GM23338 (cell line): ENCODE measurements at regions not wholly inside any gene's neighbourhood (a gene's known extent, or its start where the extent isn't known, plus 50 kb on each side); places are given as distances from the start of the nearest gene placed in this dataset.

Experiments
- ATAC-seq: fragments of 200-7000 bp; cut with Tn5 transposase; 3 replicates; pipeline ENCODE4 v1.9.1; 2020
- DNase-seq: peaks from one replicate; pipeline ENCODE4 v3.0.0-alpha.2; 2015; ENCODE audit warnings: low spot score
- H2AFZ ChIP-seq: fragments of 200-600 bp; sonication (generic); 2 replicates; pipeline ENCODE4 v1.8.0; 2016; ENCODE audit warnings: antibody characterized with exemption, mild to moderate bottlenecking, moderate library complexity
- H3F3A ChIP-seq: fragments of 200-600 bp; sonication (generic); replicated peaks from 2 replicates; pipeline ENCODE4 v1.8.0; 2017; ENCODE audit warnings: antibody characterized with exemption, mixed run types, low read depth
- H3K27ac ChIP-seq: fragments of 200-600 bp; sonication (generic); 2 replicates; pipeline ENCODE4 v1.6.1; 2016; ENCODE audit warnings: low read depth
- H3K27me3 ChIP-seq: fragments of 200-600 bp; sonication (generic); 2 replicates; pipeline ENCODE4 v1.8.0; 2016; ENCODE audit warnings: mild to moderate bottlenecking, mixed run types, moderate library complexity; ENCODE audit not compliant: insufficient read depth
- H3K36me3 ChIP-seq: fragments of 200-600 bp; sonication (generic); 2 replicates; pipeline ENCODE4 v1.8.0; 2016; ENCODE audit warnings: mild to moderate bottlenecking; ENCODE audit not compliant: insufficient read depth
- H3K4me1 ChIP-seq: fragments of 200-600 bp; sonication (generic); 2 replicates; pipeline ENCODE4 v1.8.0; 2016; ENCODE audit warnings: mild to moderate bottlenecking, moderate library complexity; ENCODE audit not compliant: insufficient read depth
- H3K4me2 ChIP-seq: fragments of 200-600 bp; sonication (generic); 2 replicates; pipeline ENCODE4 v1.7.1; 2017; ENCODE audit warnings: mixed run types
- H3K4me3 ChIP-seq: fragments of 200-600 bp; sonication (generic); 2 replicates; pipeline ENCODE4 v1.6.1; 2016; ENCODE audit warnings: mixed run types
- H3K79me2 ChIP-seq: fragments of 200-600 bp; sonication (generic); replicated peaks from 2 replicates; pipeline ENCODE4 v1.8.0; 2017; ENCODE audit warnings: mild to moderate bottlenecking; ENCODE audit not compliant: insufficient read depth
- H3K9me2 ChIP-seq: fragments of 200-600 bp; sonication (generic); 2 replicates; pipeline ENCODE4 v1.8.0; 2017; ENCODE audit not compliant: insufficient read depth
- H4K20me1 ChIP-seq: fragments of 200-600 bp; sonication (generic); replicated peaks from 2 replicates; pipeline ENCODE4 v1.8.0; 2017; ENCODE audit warnings: mild to moderate bottlenecking; ENCODE audit not compliant: insufficient read depth
- H3K27ac Mint-ChIP-seq: 2 replicates; pipeline ENCODE4 v1.8.0; 2020; ENCODE audit warnings: inconsistent platforms, mild to moderate bottlenecking, moderate library complexity, mixed read lengths
- H3K27me3 Mint-ChIP-seq: 3 replicates; pipeline ENCODE4 v1.8.0; 2022; ENCODE audit warnings: low read depth, mild to moderate bottlenecking, moderate library complexity, mixed read lengths, inconsistent platforms; ENCODE audit not compliant: insufficient read depth, poor library complexity
- H3K36me3 Mint-ChIP-seq: 3 replicates; pipeline ENCODE4 v1.8.0; 2021; ENCODE audit warnings: low read depth, mild to moderate bottlenecking, inconsistent platforms, moderate library complexity, mixed read lengths
- H3K4me1 Mint-ChIP-seq: 3 replicates; pipeline ENCODE4 v1.8.0; 2020; ENCODE audit warnings: mild to moderate bottlenecking, inconsistent platforms, mixed read lengths
- H3K4me3 Mint-ChIP-seq: 3 replicates; pipeline ENCODE4 v1.8.0; 2021; ENCODE audit warnings: moderate library complexity, mild to moderate bottlenecking, inconsistent platforms, mixed read lengths
- H3K9me3 Mint-ChIP-seq: 3 replicates; pipeline ENCODE4 v1.8.0; 2020; ENCODE audit warnings: moderate library complexity, mild to moderate bottlenecking, inconsistent platforms, mixed read lengths
- CREB1 ChIP-seq: fragments of 250-450 bp; sonication (Bioruptor Pico); IDR thresholded peaks from 2 replicates; pipeline ENCODE4 v1.5.0; 2020; ENCODE audit warnings: low read depth, mild to moderate bottlenecking, moderate library complexity
- EZH2 ChIP-seq: fragments of 200-600 bp; sonication (generic); IDR thresholded peaks from one replicate; pipeline ENCODE4 v1.8.0; 2017; ENCODE audit warnings: antibody characterized with exemption, mild to moderate bottlenecking, low read depth; ENCODE audit not compliant: unreplicated experiment
- EZH2phosphoT487 ChIP-seq: fragments of 200-600 bp; sonication (generic); IDR thresholded peaks from one replicate; pipeline ENCODE4 v1.8.1; 2018; ENCODE audit warnings: antibody characterized with exemption; ENCODE audit not compliant: unreplicated experiment
- JUNB ChIP-seq: IDR thresholded peaks from one replicate; pipeline ENCODE4 v1.6.1; 2016; ENCODE audit warnings: antibody characterized with exemption; ENCODE audit not compliant: unreplicated experiment
- POLR2AphosphoS5 ChIP-seq: IDR thresholded peaks from 2 replicates; pipeline ENCODE4 v1.6.1; 2016; ENCODE audit warnings: antibody characterized with exemption, low read depth
- STAT1 ChIP-seq: IDR thresholded peaks from one replicate; pipeline ENCODE4 v1.6.1; 2016; ENCODE audit warnings: antibody characterized with exemption; ENCODE audit not compliant: unreplicated experiment
- ZNF114 ChIP-seq: fragments of 250-450 bp; sonication (Bioruptor Pico); IDR thresholded peaks from 2 replicates; pipeline ENCODE4 v1.5.0; 2020; ENCODE audit warnings: mild to moderate bottlenecking, moderate library complexity
- ZNF331 ChIP-seq: fragments of 250-450 bp; sonication (Bioruptor Pico); IDR thresholded peaks from 2 replicates; pipeline ENCODE4 v1.5.0; 2020; ENCODE audit warnings: low read depth, mild to moderate bottlenecking, moderate library complexity
- TF ChIP-seq, protein P1 (sequence below): fragments of 250-450 bp; sonication (Bioruptor Pico); IDR thresholded peaks from 2 replicates; pipeline ENCODE4 v1.5.0; 2020; ENCODE audit warnings: mild to moderate bottlenecking, moderate library complexity
- TF ChIP-seq, protein P2 (sequence below): IDR thresholded peaks from one replicate; pipeline ENCODE4 v1.6.1; 2018; ENCODE audit warnings: antibody characterized with exemption; ENCODE audit not compliant: unreplicated experiment
- TF ChIP-seq, protein P3 (sequence below): IDR thresholded peaks from 2 replicates; pipeline ENCODE4 v1.6.1; 2016; ENCODE audit warnings: antibody characterized with exemption

DNA sequence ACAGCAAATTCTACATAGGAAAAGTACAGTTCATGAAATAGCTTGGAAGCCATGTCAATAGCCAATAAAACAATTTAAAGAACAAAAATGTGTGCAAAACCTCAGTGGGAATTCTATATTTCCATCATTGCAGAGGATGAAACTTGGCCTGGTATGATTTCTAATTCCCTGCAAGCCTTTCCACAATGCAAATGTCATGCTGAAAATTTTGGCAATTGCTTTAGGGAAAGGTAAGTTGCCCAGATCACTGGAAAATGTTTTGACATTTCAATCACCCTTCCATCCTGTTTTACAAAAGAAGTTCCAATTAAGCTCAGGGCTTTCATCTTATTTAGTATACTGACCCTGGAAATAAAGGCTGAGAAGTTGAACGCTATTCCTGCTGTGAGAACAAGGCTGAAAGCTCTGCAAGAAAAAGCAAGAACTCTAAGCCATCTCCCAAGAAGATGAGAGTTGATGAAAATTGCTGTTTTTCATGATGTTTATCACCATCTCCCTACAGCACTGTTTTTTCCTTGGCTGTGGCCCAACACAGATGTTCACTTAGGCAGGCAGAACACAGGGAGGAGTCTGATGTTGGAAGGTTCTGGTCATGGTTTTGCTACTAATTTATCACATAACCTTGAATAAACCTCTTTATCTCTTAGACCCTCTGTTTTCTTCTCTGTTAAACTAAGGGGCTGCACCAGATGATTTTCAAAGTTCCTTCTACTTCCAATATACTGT lies 263.7 kb downstream of the KCTD12 start:
- no peak overlapping the region for H3K27ac ChIP-seq
- no peak for TF ChIP-seq EZH2phosphoT487
- TF ChIP-seq, protein P1, sequence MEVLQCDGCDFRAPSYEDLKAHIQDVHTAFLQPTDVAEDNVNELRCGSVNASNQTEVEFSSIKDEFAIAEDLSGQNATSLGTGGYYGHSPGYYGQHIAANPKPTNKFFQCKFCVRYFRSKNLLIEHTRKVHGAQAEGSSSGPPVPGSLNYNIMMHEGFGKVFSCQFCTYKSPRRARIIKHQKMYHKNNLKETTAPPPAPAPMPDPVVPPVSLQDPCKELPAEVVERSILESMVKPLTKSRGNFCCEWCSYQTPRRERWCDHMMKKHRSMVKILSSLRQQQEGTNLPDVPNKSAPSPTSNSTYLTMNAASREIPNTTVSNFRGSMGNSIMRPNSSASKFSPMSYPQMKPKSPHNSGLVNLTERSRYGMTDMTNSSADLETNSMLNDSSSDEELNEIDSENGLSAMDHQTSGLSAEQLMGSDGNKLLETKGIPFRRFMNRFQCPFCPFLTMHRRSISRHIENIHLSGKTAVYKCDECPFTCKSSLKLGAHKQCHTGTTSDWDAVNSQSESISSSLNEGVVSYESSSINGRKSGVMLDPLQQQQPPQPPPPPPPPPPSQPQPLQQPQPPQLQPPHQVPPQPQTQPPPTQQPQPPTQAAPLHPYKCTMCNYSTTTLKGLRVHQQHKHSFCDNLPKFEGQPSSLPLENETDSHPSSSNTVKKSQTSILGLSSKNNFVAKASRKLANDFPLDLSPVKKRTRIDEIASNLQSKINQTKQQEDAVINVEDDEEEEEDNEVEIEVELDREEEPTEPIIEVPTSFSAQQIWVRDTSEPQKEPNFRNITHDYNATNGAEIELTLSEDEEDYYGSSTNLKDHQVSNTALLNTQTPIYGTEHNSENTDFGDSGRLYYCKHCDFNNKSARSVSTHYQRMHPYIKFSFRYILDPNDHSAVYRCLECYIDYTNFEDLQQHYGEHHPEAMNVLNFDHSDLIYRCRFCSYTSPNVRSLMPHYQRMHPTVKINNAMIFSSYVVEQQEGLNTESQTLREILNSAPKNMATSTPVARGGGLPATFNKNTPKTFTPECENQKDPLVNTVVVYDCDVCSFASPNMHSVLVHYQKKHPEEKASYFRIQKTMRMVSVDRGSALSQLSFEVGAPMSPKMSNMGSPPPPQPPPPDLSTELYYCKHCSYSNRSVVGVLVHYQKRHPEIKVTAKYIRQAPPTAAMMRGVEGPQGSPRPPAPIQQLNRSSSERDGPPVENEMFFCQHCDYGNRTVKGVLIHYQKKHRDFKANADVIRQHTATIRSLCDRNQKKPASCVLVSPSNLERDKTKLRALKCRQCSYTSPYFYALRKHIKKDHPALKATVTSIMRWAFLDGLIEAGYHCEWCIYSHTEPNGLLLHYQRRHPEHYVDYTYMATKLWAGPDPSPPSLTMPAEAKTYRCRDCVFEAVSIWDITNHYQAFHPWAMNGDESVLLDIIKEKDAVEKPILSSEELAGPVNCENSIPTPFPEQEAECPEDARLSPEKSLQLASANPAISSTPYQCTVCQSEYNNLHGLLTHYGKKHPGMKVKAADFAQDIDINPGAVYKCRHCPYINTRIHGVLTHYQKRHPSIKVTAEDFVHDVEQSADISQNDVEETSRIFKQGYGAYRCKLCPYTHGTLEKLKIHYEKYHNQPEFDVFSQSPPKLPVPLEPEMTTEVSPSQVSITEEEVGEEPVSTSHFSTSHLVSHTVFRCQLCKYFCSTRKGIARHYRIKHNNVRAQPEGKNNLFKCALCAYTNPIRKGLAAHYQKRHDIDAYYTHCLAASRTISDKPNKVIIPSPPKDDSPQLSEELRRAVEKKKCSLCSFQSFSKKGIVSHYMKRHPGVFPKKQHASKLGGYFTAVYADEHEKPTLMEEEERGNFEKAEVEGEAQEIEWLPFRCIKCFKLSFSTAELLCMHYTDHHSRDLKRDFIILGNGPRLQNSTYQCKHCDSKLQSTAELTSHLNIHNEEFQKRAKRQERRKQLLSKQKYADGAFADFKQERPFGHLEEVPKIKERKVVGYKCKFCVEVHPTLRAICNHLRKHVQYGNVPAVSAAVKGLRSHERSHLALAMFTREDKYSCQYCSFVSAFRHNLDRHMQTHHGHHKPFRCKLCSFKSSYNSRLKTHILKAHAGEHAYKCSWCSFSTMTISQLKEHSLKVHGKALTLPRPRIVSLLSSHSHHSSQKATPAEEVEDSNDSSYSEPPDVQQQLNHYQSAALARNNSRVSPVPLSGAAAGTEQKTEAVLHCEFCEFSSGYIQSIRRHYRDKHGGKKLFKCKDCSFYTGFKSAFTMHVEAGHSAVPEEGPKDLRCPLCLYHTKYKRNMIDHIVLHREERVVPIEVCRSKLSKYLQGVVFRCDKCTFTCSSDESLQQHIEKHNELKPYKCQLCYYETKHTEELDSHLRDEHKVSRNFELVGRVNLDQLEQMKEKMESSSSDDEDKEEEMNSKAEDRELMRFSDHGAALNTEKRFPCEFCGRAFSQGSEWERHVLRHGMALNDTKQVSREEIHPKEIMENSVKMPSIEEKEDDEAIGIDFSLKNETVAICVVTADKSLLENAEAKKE (CRISPR knock-in tag), result no peak
- TF ChIP-seq, protein P2, sequence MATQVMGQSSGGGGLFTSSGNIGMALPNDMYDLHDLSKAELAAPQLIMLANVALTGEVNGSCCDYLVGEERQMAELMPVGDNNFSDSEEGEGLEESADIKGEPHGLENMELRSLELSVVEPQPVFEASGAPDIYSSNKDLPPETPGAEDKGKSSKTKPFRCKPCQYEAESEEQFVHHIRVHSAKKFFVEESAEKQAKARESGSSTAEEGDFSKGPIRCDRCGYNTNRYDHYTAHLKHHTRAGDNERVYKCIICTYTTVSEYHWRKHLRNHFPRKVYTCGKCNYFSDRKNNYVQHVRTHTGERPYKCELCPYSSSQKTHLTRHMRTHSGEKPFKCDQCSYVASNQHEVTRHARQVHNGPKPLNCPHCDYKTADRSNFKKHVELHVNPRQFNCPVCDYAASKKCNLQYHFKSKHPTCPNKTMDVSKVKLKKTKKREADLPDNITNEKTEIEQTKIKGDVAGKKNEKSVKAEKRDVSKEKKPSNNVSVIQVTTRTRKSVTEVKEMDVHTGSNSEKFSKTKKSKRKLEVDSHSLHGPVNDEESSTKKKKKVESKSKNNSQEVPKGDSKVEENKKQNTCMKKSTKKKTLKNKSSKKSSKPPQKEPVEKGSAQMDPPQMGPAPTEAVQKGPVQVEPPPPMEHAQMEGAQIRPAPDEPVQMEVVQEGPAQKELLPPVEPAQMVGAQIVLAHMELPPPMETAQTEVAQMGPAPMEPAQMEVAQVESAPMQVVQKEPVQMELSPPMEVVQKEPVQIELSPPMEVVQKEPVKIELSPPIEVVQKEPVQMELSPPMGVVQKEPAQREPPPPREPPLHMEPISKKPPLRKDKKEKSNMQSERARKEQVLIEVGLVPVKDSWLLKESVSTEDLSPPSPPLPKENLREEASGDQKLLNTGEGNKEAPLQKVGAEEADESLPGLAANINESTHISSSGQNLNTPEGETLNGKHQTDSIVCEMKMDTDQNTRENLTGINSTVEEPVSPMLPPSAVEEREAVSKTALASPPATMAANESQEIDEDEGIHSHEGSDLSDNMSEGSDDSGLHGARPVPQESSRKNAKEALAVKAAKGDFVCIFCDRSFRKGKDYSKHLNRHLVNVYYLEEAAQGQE, result no peak
- TF ChIP-seq ZNF331, result no peak
- no peak for TF ChIP-seq ZNF114 (CRISPR knock-in tag)
- no peak for TF ChIP-seq CREB1 (CRISPR knock-in tag)
- TF ChIP-seq EZH2, result no peak
- TF ChIP-seq POLR2AphosphoS5, result no peak
- no peak for TF ChIP-seq STAT1
- no peak for TF ChIP-seq JUNB
- TF ChIP-seq, protein P3, sequence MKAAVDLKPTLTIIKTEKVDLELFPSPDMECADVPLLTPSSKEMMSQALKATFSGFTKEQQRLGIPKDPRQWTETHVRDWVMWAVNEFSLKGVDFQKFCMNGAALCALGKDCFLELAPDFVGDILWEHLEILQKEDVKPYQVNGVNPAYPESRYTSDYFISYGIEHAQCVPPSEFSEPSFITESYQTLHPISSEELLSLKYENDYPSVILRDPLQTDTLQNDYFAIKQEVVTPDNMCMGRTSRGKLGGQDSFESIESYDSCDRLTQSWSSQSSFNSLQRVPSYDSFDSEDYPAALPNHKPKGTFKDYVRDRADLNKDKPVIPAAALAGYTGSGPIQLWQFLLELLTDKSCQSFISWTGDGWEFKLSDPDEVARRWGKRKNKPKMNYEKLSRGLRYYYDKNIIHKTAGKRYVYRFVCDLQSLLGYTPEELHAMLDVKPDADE, result no peak
- peaks cover 12% of the 10 kb centered on the region; the same call in 1 of the 2 replicates for H3K9me2 ChIP-seq
- Mint-ChIP-seq H3K4me1 (0 out of 3 replicates have a peak, but pooled peaks cover 2% of the 10 kb centered on the region), H3K9me3 (peaks cover 11% of the 10 kb centered on the region; the same call in 2 of the 3 replicates), H3K4me3 (no peak overlapping the region), H3K27me3 (no peaks in the 10 kb centered on the region), H3K36me3 (peaks cover 7% of the 10 kb centered on the region; the same call in 1 of the 3 replicates), H3K27ac (no peak overlapping the region)
- DNase-seq (no peak), ATAC-seq (no peak)
- no peaks in the 10 kb centered on the region for H3K4me1 ChIP-seq
- H2AFZ ChIP-seq, result no peak overlapping the region
- no peak overlapping the region for H3K4me3 ChIP-seq
- no peak overlapping the region for H3K4me2 ChIP-seq
- H4K20me1 ChIP-seq, result no peaks in the 10 kb centered on the region
- no peaks in the 10 kb centered on the region for H3F3A ChIP-seq
- no peaks in the 10 kb centered on the region for H3K79me2 ChIP-seq
- no peaks in the 10 kb centered on the region for H3K36me3 ChIP-seq
- H3K27me3 ChIP-seq, result no peaks in the 10 kb centered on the region
